ENCODE measurements at regions not wholly inside any gene's neighbourhood (a gene's known extent, or its start where the extent isn't known, plus 50 kb on each side); places are given as distances from the start of the nearest gene placed in this dataset.

DNA sequence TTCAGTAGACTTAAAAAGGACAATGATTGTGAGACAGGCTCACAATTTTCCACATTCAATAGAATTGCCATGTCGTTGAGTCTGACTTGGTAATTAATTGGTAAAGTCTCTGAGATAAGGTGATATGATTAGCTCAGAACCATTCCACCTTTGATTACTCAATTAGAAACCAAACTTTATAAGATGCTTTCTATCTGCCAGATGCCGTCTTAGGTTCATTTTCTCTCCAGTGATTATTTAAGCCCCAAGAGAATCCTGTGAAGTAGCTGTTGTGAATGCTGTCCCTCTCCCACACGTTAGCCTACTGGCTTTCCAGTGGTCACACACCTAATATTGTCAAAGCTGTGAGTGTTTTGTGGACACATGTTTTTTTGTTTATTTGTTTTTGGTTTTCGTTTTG lies 528.9 kb upstream of the ZNF462 start:
- no peaks in the 10 kb centered on the region for H3K9me1 ChIP-seq (replicated peaks; ENCODE audit: control insufficient read depth, extremely low read depth, insufficient read depth, low read length)
- BruUV-seq (replicated peaks), result no TSS peak
- H3K27me3 ChIP-seq (ENCODE audit: control insufficient read depth in 2 of 2, insufficient read depth in 2 of 2, low read length in 2 of 2), result no peaks in the 10 kb centered on the region
- H3K9me3 ChIP-seq (replicated peaks; ENCODE audit: control insufficient read depth, insufficient read depth, low read length), result no peaks in the 10 kb centered on the region
- H3K36me3 ChIP-seq (ENCODE audit: control insufficient read depth in 2 of 2, extremely low read depth in 1 of 2, insufficient read depth in 2 of 2, low read length in 2 of 2), result no peaks in the 10 kb centered on the region
- POLR2A ChIA-PET, result no interaction called here
- H3K4me2 ChIP-seq (ENCODE audit: insufficient read depth, low read length), result no peak overlapping the region
- H3K27ac ChIP-seq (ENCODE audit: insufficient read depth, low read depth, low read length), result no peak overlapping the region
- dilution Hi-C loops (cut with MboI; ENCODE audit: extremely low pct_ligation_motif_present, low sequenced_read_pairs), result no loop called here
- no peak for TF ChIP-seq EZH2 (IDR thresholded peaks at IDR 0.05; ENCODE audit: borderline replicate concordance, low read depth, low read length, severe bottlenecking)
- no peak for TF ChIP-seq POLR2AphosphoS5 (IDR thresholded peaks at IDR 0.05; ENCODE audit: insufficient read depth, low read depth, low read length)
- TF ChIP-seq, protein P1, sequence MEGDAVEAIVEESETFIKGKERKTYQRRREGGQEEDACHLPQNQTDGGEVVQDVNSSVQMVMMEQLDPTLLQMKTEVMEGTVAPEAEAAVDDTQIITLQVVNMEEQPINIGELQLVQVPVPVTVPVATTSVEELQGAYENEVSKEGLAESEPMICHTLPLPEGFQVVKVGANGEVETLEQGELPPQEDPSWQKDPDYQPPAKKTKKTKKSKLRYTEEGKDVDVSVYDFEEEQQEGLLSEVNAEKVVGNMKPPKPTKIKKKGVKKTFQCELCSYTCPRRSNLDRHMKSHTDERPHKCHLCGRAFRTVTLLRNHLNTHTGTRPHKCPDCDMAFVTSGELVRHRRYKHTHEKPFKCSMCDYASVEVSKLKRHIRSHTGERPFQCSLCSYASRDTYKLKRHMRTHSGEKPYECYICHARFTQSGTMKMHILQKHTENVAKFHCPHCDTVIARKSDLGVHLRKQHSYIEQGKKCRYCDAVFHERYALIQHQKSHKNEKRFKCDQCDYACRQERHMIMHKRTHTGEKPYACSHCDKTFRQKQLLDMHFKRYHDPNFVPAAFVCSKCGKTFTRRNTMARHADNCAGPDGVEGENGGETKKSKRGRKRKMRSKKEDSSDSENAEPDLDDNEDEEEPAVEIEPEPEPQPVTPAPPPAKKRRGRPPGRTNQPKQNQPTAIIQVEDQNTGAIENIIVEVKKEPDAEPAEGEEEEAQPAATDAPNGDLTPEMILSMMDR (IDR thresholded peaks at IDR 0.05; ENCODE audit: extremely low read depth in 1 of 2, insufficient read depth in 1 of 2, low read depth in 1 of 2, low read length in 2 of 2), result no peak
- TF ChIP-seq FOS (IDR thresholded peaks at IDR 0.05; ENCODE audit: borderline replicate concordance, insufficient read depth, low read length), result no peak
- TF ChIP-seq, protein P2, sequence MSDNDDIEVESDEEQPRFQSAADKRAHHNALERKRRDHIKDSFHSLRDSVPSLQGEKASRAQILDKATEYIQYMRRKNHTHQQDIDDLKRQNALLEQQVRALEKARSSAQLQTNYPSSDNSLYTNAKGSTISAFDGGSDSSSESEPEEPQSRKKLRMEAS (IDR thresholded peaks at IDR 0.05; ENCODE audit: insufficient read depth, insufficient read length), result no peak
- no peak for TF ChIP-seq POLR2A (IDR thresholded peaks at IDR 0.05; ENCODE audit: low read depth, low read length)
- TF ChIP-seq JUN (IDR thresholded peaks at IDR 0.05; ENCODE audit: borderline replicate concordance, insufficient read depth, insufficient read length, low read depth), result no peak
- no peak for TF ChIP-seq GATA2 (IDR thresholded peaks at IDR 0.05; ENCODE audit: insufficient read depth, insufficient read length, low read depth, low read length)
- no peak for TF ChIP-seq MYC (IDR thresholded peaks at IDR 0.05; ENCODE audit: low read depth, low read length)
- no peak for FAIRE-seq
- CTCF ChIA-PET, result no interaction called here
- no peak overlapping the region for H2AFZ ChIP-seq (ENCODE audit: low read depth, low read length)
- H4K20me1 ChIP-seq (replicated peaks; ENCODE audit: control insufficient read depth, extremely low read depth, insufficient read depth, low read length), result no peaks in the 10 kb centered on the region
- no peak for DNase-seq (ENCODE audit: low read depth, low spot score)
- no peaks in the 10 kb centered on the region for H3K79me2 ChIP-seq (ENCODE audit: control insufficient read depth, insufficient read depth, low read length)
- H3K4me3 ChIP-seq (replicated peaks in 1 of 3; ENCODE audit: insufficient read depth in 1 of 3, low read depth in 1 of 3, low read length in 3 of 3), result no peak overlapping the region
- no peaks in the 10 kb centered on the region for H3K4me1 ChIP-seq (ENCODE audit: control insufficient read depth, extremely low read depth, insufficient read depth, low read length)
- intact Hi-C loops (cut with micrococcal nuclease), result no loop called here
- H3K9ac ChIP-seq (replicated peaks; ENCODE audit: extremely low read depth, insufficient read depth, low read length), result no peak overlapping the region
